ENCODE measurements at regions not wholly inside any gene's neighbourhood (a gene's known extent, or its start where the extent isn't known, plus 50 kb on each side); places are given as distances from the start of the nearest gene placed in this dataset.

DNA sequence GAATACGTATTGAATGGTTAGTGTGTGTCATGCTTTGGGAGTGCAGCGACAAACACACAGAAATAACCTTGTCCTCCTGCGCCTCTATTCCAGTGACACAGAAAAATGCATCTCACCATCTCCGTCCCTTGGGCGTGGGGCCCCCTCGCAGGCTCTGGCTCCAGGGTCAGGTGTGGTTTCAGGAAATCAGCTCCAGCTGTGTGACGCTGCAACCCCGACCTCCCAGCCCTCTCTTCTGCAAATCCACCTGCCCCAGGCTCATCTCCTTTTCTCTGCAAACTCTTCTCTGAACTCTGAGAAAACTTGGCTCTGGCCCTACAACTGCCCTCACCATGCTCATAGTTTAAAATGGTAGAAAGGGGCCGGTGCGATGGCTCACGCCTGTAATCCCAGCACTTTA lies 51.3 kb upstream of the ZNF536 start:
- Mint-ChIP-seq H3K36me3 (ENCODE audit: insufficient read depth, unreplicated experiment) (no peaks in the 10 kb centered on the region), H3K4me3 (ENCODE audit: unreplicated experiment) (no peak overlapping the region), H3K27ac (ENCODE audit: low read depth, unreplicated experiment) (no peak overlapping the region), H3K27me3 (ENCODE audit: insufficient read depth, unreplicated experiment) (no peaks in the 10 kb centered on the region), H3K9me3 (ENCODE audit: unreplicated experiment) (peaks cover 29% of the 10 kb centered on the region), H3K4me1 (ENCODE audit: insufficient read depth, unreplicated experiment) (no peaks in the 10 kb centered on the region)
- no TSS peak for BruUV-seq (replicated peaks)
- intact Hi-C loops (cut with micrococcal nuclease): no loop called here
- no peak for DNase-seq (ENCODE audit: unreplicated experiment)
- ChIA-PET POLR2A (no interaction called here), CTCF (no interaction called here)
- no peak for TF ChIP-seq CTCF (IDR thresholded peaks at IDR 0.05; ENCODE audit: unreplicated experiment)
